IPS DF 4.7 (cell line): ENCODE measurements at regions not wholly inside any gene's neighbourhood (a gene's known extent, or its start where the extent isn't known, plus 50 kb on each side); places are given as distances from the start of the nearest gene placed in this dataset.

Source experiments
- DNase-seq: peaks from one replicate; pipeline ENCODE4 v3.0.0-alpha.2; 2013; ENCODE audit warnings: low spot score; ENCODE audit errors: extremely low read depth

DNA sequence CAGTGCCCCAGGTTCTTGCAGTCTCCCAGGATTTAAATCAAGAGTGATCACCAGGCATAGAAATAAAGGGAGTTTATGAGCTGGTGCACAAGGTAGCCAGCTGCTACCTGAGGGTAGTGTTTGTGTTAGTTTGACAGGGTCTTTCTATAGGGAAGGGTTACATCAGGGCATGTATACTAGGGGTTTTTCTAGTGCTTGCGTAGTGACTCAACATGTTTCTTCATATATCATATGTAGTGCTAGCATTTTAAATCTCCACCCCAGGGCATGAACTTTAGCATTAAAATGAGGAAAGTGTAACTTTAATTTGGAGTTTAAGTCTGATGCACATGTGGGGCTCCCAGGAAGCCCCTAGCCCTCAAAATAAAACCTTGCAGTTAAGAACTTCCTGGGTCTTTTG lies 86.5 kb upstream of the TNR start:
- no peak for DNase-seq

DNA sequence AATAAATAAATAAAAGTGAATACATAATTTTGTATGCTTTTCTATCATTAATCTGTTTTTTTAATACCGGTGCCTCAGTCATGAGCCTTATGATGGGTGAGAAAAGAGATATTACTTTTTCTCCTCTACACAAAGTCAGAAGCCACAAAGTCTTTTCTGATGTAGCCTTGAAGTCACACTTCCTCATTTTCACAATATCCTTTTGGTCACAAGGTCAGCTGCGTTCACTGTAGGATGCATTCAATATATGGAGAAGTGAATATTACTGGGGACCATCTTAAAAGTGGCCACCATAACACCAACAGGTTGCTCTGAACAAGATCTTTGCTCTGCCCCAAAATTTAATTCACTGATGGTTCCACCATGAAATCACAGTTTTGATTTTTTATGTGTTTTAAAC lies 83.3 kb upstream of the TNR start:
- no peak for DNase-seq

DNA sequence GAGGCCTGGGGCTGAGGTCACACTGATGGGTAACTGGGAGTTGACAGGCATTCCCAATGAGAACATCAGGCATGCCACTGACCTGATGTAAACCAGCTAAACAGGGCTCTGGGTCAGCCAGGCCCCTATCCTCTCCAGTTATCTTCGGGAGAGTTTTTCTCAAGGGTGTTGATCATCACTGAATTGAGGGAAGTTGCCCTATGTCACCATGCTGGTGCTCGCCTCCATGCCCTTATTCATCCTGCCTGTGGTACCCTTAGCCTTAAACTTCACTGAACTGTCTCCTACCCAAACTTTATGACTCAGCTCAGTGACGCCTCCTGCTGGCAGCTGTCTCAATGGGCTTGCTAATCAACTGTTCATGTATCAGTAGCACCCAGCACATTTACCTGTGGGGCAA lies 80.7 kb upstream of the TNR start:
- DNase-seq, result peak; percentile 75

DNA sequence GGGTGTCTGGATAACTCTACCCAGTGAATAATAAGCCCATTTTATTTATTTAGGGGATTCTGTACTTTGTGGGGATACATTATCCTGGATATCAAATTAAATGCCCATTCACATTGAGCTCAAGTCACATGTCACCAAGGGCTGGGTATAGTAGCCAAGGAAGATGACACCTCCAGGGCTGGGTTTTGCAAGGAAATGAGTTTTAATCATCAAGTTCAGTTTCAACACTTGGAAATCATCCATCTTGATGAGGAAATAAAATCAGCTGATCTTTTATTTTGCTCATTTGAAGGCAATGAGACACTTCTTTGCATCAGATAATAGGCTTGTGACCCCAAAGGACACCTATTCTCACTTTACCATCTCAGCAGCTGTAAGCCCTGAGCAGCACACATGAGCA lies 80.0 kb upstream of the TNR start:
- no peak for DNase-seq

DNA sequence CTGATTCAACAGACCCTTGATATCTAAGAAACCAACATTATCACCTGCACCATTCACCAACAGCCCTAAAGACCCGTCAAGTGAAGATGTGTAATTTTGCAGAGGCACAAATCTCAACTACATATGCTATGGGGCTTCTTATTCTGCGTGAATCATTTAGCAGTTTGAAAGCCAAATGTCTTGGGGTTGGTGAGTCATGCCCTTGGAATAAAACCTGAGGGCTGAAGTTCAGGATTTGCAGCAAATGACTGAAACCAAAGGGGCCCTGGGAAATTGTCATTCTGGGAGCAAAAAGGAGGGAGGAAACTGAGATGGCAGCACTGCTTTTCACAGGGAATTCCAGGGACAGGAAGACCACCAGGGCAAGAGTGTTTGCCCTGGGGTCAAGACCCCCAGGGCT lies 79.2 kb upstream of the TNR start:
- no peak for DNase-seq

DNA sequence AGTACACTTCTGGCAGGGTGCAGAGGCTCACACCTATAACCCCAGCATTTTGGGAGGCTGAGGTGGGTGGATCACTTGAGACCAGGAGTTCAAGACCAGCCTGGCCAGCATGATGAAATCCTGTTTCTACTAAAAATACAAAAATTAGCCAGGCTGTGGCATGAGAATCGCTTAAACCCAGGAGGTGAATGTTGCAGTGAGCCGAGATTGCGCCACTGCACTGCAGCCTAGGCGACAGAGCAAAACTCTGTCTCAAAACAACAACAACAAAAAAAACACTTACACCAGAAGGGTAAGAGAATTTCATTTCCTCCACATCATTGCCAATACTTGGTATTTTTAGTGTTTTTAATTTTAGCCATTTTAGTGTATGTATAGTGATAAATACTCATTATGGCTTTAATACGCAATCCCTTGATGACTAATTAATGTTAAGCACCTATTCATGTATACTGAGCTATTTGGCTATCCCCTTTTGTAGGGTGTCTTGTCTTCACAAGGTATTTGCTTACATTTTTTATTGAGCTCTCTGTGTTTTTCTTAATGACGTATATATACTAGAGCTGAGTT lies 77.1 kb upstream of the TNR start:
- DNase-seq, result no peak

DNA sequence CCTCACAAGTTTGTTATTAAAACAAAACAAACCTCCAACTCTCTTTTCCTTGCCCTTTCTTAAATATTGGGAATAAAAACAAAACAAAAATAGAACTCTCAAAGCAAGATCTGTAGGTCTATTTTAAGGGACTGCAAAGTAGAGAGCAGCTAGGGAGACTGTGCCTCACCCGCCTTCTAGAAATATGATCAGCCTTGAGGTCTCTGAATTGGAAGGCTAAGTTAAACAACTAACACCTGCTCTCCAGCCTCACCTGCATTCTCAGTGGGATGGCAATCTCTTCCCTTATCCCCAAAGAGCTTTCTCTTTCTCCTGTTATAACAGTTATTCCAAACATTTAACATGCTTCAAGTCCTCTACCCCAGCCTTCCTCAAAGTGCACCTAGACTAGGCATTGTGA lies 75.5 kb upstream of the TNR start:
- DNase-seq, result no peak

DNA sequence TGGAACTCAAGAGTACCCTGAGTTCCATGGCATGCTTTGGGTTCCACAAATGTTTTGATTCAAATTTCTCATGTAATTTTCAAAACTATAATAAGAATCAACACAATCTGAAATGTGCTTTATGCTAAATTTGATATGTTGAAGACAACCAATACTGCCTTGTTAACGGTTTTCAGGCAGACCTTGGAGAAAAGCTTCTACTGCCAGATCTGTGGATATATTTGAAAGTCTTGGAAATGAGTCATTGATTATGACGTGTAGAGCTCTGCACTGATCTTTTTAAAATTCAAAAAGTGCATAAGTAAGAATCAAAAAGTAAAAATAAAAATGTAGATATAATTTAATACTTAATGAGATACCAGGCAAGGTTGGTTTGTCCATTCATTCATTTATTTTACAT lies 74.0 kb upstream of the TNR start:
- DNase-seq, result no peak

DNA sequence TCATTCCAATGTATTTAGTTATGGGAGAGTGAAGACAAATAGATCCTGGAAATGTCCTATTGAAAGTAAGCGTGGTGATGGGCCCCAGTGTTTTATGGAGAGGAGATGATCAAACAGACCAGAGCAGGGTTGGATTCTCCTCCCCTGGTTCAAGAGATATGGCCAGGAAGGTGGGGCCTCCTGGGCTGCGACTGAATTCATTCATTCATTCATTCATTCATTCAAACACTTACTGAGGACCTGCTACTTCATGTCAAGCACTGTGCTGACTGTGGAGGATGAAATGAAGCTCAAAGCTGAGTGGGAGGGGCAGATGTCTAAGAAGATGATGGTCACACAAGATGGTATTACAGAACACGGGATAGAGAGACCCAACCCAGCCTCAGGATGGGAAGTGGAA lies 71.5 kb upstream of the TNR start:
- no peak for DNase-seq

DNA sequence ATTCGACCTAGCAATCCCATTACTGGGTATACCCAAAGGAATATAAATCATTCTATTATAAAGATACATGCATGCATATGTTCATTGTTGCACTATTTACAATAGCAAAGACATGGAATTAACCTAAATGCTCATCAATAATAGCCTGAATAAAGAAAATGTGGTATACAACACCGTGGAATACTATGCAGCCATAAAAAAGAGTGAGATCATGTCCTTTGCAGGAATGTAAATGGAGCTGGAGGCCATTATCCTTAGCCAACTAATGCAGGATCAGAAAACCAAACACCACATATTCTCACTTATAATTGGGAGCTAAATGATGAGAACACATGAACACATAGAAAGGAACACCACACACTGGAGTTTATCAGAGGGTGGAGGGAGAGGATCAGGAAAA lies 69.5 kb upstream of the TNR start:
- DNase-seq, result no peak

DNA sequence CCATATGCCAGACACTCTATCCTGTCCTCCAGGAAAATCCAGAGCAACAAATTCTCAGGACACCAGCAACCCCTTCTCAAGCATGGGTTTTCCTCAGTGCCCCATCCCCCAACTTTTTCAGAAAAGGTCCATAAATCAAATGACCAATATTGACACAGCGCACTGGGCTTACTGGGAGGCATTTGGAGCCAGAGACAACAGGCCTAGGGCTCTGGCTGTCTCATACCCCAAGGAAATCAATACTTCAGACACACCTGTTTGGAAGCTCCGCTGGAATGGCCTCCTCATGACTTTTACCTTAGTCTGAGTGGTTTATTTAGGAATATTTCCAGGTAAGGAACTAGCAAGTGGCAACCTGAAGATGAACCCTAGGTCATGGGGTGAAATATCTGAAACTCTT lies 66.9 kb upstream of the TNR start:
- no peak for DNase-seq

DNA sequence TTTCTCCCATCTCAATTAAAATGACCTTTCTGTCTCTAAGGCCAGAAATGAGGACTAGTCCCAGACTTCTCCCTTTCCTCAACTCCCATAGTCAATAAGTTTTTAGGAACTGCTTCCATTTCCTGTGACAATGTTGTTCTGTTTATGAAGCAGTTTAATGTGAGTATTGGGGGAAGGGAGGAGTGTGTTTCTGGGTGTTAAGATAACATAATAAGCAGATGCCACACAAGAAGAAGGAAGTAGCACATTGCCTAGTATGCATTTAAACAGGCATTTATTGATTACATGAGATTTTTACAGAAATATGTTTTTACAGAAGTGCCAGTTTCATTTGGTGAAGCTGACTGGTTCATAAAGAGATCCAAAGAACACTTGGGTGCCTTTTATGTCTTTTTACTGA lies 65.6 kb upstream of the TNR start:
- no peak for DNase-seq

DNA sequence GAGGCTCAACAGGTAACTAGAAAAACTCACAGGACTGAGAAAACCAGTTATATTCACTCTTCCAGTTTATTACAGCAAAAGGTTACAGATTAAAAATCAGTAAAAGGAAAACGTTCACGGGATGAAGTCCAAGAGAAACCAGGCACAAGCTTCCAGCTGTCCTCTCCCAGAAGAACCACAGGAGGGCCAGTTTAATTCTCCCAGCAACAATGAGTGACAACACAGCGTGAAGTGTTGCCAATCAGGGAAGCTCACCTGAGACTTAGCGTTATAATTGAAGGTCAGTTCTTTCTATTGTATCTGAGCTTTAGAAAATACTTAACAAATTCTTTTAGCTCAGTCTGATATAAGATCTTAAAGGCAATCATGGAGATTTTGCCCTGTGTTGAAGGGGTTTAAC lies 65.2 kb upstream of the TNR start:
- no peak for DNase-seq

DNA sequence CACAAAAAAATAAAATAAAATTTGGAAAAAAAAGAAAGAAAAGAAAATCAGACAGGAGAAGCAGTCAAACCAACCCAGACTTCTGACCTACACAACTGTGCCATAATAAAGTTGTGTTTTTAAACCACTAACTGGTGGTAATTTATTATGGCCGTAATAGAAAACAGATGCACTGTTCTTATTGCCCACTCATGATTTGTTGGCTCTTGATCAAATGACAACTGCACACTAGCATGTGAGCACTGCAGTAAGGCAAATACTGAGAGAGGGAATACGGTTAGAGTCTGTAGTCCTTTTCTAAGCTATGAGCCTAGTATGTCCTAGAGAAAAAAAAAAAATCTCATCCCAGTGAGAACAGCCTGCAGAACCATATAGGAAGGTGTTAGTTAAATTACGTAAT lies 61.2 kb upstream of the TNR start:
- no peak for DNase-seq

DNA sequence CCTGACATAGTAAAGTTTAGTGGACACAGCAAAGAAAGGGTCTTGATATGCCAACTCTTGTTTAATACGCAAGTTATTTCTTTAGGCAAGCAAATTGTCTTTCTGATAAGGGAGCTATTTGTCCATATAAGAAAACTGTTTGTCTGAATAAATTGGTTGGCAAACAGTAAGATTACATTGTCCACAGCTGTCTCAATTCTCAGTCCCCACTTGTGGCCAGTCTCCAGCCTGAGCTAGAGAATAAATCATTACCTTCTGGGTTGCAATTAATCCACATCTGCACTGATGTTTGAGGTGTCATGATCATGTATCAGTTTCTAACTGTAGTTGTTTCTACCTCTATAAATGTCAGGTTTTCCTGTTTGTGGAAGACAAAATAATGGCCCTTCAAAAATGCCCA lies 60.0 kb upstream of the TNR start:
- no peak for DNase-seq

DNA sequence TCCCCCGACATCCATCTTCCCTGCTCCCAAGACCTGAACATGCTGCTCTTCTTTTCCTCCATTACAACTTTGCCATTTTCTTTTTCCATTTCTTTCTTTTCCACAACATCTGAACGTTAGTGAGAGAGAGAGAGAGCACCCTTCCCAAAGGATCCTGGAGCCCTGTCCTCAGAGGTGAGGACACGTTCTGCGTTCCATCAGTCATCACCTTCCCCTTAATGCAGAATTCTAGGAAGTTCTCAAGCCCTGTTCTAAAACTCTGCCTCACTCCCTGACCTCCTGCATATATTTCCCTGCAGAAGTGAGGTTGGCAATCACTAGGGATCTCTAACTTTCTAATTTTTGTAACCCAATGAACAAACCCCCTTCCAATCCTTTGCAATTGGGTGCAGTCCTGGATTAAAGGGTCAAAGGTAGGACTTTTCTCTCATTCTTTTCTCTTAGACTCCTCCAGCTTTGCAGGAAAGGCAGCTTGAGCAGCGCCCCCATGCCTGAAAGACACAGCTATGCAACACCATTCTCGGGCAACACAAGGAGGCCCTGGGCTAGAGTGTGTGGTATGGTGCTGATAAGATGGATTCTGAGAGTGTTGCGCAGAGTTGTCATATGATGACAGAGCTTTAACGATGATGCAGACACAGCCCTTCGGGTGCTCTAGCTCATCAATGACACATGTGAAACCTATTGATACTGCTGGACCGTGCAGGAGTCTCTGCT lies 59.2 kb upstream of the TNR start:
- no peak for DNase-seq

DNA sequence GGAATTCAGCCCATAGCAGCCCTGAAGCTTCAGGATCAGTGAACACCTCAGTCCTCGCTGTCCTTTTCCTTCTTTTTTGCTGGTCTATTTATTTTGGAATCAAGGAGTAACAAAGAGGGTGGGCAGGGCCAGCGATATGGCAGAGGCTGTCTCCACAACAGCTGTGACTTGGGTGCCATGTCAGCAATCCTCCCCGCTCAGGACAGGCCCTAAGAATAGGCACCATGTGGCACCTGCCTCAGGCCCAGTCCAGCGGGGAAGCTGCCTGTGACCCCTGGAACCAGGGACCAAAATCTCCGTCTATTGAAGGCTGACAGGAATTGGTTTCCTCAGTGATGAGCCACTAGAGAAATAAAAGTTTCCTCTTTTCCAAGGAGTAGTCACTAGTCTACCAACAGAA lies 58.6 kb upstream of the TNR start:
- no peak for DNase-seq

DNA sequence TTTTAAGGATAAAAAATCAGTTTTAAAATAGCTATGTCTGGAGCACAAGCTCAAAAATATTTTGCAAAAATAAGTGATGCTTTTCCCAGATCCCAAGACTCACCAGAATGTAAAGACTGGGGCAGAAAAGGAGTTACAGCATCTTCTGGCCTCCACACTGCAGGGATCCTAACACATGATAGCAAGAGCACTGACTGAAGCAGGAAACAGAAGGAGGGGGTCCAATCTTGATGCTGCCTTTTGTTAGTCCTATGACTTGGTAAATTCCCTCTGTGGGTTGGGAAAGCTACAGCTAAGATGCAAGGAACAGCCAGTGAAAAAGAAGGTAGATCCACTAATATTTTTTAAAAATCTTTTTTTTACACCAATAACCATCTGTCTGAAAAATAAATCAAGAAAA lies 54.2 kb upstream of the TNR start:
- peak; percentile 51 for DNase-seq

DNA sequence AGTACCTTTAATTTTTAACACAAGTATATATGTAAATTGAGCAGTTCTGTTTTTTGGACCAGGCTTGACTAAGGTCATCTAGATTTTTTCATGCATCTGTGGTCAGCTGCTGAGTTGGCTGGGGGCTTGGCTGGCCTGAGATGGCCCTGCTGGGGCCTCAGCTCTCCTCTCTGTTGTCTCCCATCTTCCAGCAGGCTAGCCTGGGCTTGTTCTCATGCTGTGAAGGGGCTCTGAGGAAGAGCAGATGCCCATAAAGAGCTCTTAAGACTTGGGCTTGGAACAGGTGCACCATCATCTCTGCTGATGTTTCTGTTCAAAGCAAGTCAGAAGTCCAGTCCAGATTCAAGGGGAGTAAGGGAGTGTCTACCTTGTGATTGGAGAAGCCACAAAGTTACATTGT lies 51.2 kb upstream of the TNR start:
- DNase-seq, result no peak

DNA sequence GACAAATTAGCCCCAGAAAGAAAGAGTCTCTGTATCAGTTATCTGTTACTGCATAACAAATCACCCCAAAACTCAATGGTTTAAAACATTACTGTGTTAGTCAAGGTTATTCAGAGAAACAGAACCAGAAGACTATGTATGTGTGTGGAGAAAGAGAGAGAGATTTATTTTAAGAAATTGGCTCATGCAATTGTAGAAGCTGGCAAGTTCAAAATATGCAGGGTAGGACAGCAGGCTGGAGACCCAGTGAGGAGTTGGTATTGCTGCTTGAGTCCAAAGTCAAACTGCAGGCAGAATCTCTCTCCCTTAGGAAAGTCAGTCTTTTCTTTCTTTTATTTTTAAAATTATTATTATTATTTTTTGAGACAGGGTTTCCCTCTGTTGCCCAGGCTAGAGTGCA lies 50.2 kb upstream of the TNR start:
- DNase-seq, result no peak
